Peyer's patch (tissue), 4 donors: ENCODE measurements at regions not wholly inside any gene's neighbourhood (a gene's known extent, or its start where the extent isn't known, plus 50 kb on each side); places are given as distances from the start of the nearest gene placed in this dataset.
A peak's percentile ranks its signal among the peaks of the same experiment; 100 is the strongest.

Experiments used
- DNase-seq, 3 donors: peaks; one replicate each; pipeline ENCODE4 v3.0.0-alpha.2; 2017 to 2019
- H3K27ac ChIP-seq, 4 donors: fragments of 200-600 bp; sonication (generic); one replicate each; pipeline ENCODE4 v1.5.1; 2016 to 2019
- H3K27me3 ChIP-seq, 2 donors: fragments of 200-600 bp; sonication (generic); one replicate each; pipeline ENCODE4 v1.5.1; 2019
- H3K36me3 ChIP-seq, 3 donors: fragments of 200-600 bp; sonication (generic); one replicate each; pipeline ENCODE4 v1.5.1; 2016 to 2019
- H3K4me1 ChIP-seq, 4 donors: fragments of 200-600 bp; sonication (generic); one replicate each; pipeline ENCODE4 v1.5.1; 2016 to 2019
- H3K4me3 ChIP-seq, 4 donors: fragments of 200-600 bp; sonication (generic); 1 replicate in 3 of 4; 2 replicates in 1 of 4; pipeline ENCODE4 v1.5.1; 2016 to 2019; ENCODE audit warnings: mild to moderate bottlenecking in 1 of 4
- H3K9me3 ChIP-seq, 4 donors: fragments of 200-600 bp; sonication (generic); one replicate each; pipeline ENCODE4 v1.5.1; 2016 to 2019; ENCODE audit warnings: mild to moderate bottlenecking in 1 of 4
- POLR2A ChIP-seq, 2 donors: fragments of 450-650 bp; IDR thresholded peaks; one replicate each; pipeline ENCODE4 v1.5.1; 2017; ENCODE audit warnings: antibody characterized with exemption in 2 of 2, mild to moderate bottlenecking in 2 of 2, moderate library complexity in 2 of 2
- TF ChIP-seq, protein P1 (sequence below), 6 experiments: fragments of 450-650 bp in 4 of 6; fragments of 200-600 bp in 2 of 6; sonication (generic) in 1 of 6; IDR thresholded peaks; one replicate each; pipeline ENCODE4 v1.5.1; 2017 to 2019; ENCODE audit warnings: antibody characterized with exemption in 6 of 6, mild to moderate bottlenecking in 3 of 6, moderate library complexity in 1 of 6

GRCh38 chr5:3354606-3355005 lies 241.0 kb upstream of the IRX1 start:
- Histone ChIP-seq H3K27me3 (no peaks in the 10 kb centered on the region), H3K4me3 (no peak overlapping the region), H3K27ac (no peak overlapping the region), H3K36me3 (no peaks in the 10 kb centered on the region), H3K4me1 (no peaks in the 10 kb centered on the region), H3K9me3 (no peaks in the 10 kb centered on the region)
- TF ChIP-seq, protein P1, sequence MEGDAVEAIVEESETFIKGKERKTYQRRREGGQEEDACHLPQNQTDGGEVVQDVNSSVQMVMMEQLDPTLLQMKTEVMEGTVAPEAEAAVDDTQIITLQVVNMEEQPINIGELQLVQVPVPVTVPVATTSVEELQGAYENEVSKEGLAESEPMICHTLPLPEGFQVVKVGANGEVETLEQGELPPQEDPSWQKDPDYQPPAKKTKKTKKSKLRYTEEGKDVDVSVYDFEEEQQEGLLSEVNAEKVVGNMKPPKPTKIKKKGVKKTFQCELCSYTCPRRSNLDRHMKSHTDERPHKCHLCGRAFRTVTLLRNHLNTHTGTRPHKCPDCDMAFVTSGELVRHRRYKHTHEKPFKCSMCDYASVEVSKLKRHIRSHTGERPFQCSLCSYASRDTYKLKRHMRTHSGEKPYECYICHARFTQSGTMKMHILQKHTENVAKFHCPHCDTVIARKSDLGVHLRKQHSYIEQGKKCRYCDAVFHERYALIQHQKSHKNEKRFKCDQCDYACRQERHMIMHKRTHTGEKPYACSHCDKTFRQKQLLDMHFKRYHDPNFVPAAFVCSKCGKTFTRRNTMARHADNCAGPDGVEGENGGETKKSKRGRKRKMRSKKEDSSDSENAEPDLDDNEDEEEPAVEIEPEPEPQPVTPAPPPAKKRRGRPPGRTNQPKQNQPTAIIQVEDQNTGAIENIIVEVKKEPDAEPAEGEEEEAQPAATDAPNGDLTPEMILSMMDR (IDR thresholded peaks at IDR 0.05) = no peak
- no peak for TF ChIP-seq POLR2A (IDR thresholded peaks at IDR 0.05)
- peak in 1 of 3 donors; percentile 14 for DNase-seq

DNA sequence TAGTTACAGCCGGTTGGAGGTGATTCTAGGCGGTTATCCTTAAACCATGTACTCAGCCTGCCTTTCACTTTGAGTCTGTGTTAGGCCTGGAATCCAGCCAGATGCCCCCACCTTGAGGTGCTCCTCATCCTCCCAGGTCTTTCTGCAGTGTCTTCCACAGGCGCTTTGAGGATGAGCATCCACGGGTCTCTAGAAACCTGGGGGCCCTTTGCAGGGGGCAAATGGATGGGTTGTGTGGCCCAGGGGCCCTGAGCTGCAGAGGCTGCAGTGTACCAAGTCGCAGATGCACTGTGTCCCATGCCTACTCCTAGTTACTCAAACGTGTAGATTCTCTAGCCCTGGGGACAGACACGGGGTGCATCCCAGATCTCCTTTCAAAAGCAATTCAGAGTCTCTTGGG lies 242.1 kb upstream of the IRX1 start:
- H3K4me1 ChIP-seq = no peaks in the 10 kb centered on the region
- no peaks in the 10 kb centered on the region for H3K27me3 ChIP-seq
- no peaks in the 10 kb centered on the region for H3K9me3 ChIP-seq
- no peak overlapping the region for H3K4me3 ChIP-seq
- DNase-seq = no peak
- no peak overlapping the region for H3K27ac ChIP-seq
- no peak for TF ChIP-seq POLR2A (IDR thresholded peaks at IDR 0.05)
- TF ChIP-seq, protein P1 (IDR thresholded peaks at IDR 0.05) = no peak
- H3K36me3 ChIP-seq = no peaks in the 10 kb centered on the region

DNA sequence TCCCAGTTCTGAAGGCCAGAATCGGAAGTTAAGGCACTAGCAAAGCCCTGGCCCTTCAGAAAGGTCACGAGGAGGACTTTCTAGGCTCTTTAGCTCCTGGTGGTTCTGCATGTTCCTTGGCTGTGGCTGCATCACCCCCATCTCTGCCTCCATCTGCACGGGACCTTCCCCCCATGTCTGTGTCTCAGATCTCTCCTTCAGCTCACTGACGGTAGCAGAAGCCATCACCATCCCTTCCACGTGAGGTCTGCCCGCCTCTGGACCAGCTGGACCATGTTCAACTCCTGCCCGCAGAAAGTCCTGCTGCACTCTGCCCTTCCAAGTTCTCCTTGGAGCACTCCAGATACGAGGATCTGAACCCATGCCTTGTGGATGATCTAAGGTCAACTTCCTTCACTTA lies 242.9 kb upstream of the IRX1 start:
- H3K27ac ChIP-seq = no peak overlapping the region
- H3K27me3 ChIP-seq = no peaks in the 10 kb centered on the region
- H3K36me3 ChIP-seq = no peaks in the 10 kb centered on the region
- H3K4me1 ChIP-seq = no peaks in the 10 kb centered on the region
- H3K9me3 ChIP-seq = no peaks in the 10 kb centered on the region
- no peak overlapping the region for H3K4me3 ChIP-seq
- no peak for DNase-seq
- TF ChIP-seq, protein P1 (IDR thresholded peaks at IDR 0.05) = no peak
- no peak for TF ChIP-seq POLR2A (IDR thresholded peaks at IDR 0.05)

GRCh38 chr5:3351581-3352442 lies 243.8 kb upstream of the IRX1 start:
- H3K27ac ChIP-seq = no peak overlapping the region
- TF ChIP-seq POLR2A (IDR thresholded peaks at IDR 0.05) = no peak
- TF ChIP-seq, protein P1 (IDR thresholded peaks at IDR 0.05) = no peak
- H3K27me3 ChIP-seq = no peaks in the 10 kb centered on the region
- H3K36me3 ChIP-seq = no peaks in the 10 kb centered on the region
- H3K9me3 ChIP-seq = no peaks in the 10 kb centered on the region
- H3K4me3 ChIP-seq = no peak overlapping the region
- DNase-seq = no peak
- no peaks in the 10 kb centered on the region for H3K4me1 ChIP-seq

GRCh38 chr5:3350781-3351180 lies 244.9 kb upstream of the IRX1 start:
- no peak for DNase-seq
- TF ChIP-seq, protein P1 (IDR thresholded peaks at IDR 0.05) = no peak
- TF ChIP-seq POLR2A (IDR thresholded peaks at IDR 0.05) = no peak
- Histone ChIP-seq H3K27me3 (no peaks in the 10 kb centered on the region), H3K27ac (no peak overlapping the region), H3K36me3 (no peaks in the 10 kb centered on the region), H3K4me1 (no peaks in the 10 kb centered on the region), H3K4me3 (no peak overlapping the region), H3K9me3 (no peaks in the 10 kb centered on the region)
